ENCODE measurements at regions not wholly inside any gene's neighbourhood (a gene's known extent, or its start where the extent isn't known, plus 50 kb on each side); places are given as distances from the start of the nearest gene placed in this dataset.
A peak's percentile ranks its signal among the peaks of the same experiment; 100 is the strongest.

DNA sequence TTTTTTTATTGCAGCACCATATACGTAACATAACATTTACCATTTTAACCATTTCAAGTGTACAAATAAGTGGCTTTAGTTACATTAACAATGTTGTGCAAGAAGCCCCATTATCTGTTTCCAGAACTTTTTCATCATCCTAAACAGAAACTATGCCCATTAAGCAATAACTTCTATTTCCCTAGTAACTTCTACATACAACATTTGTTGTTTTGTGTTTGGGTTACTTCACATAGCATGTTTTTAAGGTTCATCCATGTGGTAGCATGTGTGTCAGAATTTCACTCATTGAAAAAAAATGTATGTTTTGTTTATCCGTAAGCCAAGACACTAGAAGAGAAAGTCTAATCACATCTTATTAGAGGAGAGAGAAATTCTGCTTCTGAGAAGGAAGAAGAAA lies 450.5 kb upstream of the PDZRN3 start:
- H3K9me3 ChIP-seq (ENCODE audit: control insufficient read depth, low read depth, low read length): no peaks in the 10 kb centered on the region
- no peak overlapping the region for H3K27ac ChIP-seq (ENCODE audit: low read length)
- no peaks in the 10 kb centered on the region for H3K27me3 ChIP-seq (ENCODE audit: control insufficient read depth, insufficient read depth, low read length)
- no peak for DNase-seq
- H3K4me3 ChIP-seq (ENCODE audit: low read length): no peak overlapping the region
- H3K36me3 ChIP-seq (ENCODE audit: control insufficient read depth, insufficient read depth, low read length): no peaks in the 10 kb centered on the region
- 75% methylated on average over 2 of the region's 2 CpGs for WGBS (ENCODE audit: insufficient coverage, low lambda C conversion rate)
- no peaks in the 10 kb centered on the region for H3K4me1 ChIP-seq (ENCODE audit: control insufficient read depth, insufficient read depth, low read length)

DNA sequence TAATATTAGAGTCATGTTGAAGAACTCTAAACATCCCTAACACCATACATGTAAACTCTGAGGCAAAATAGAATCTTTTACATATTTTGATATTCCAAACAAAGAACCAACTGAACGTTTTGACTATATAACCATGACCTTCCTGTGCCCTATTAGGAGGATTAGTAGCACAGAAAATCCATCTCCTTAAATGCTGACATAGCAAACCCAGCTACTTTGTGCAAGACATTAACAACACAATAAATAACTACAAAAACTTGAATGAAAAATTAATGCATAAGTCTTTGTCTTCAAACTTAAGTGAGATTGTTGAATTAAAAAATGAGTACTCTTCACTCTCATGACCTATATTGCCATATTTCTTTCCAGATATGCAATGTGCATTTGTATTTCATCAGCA lies 450.0 kb upstream of the PDZRN3 start:
- WGBS (ENCODE audit: insufficient coverage, low lambda C conversion rate): no CpG with 5 or more reads among the region's 1 CpG
- Histone ChIP-seq H3K27me3 (ENCODE audit: control insufficient read depth, insufficient read depth, low read length) (no peaks in the 10 kb centered on the region), H3K4me3 (ENCODE audit: low read length) (no peak overlapping the region), H3K36me3 (ENCODE audit: control insufficient read depth, insufficient read depth, low read length) (no peaks in the 10 kb centered on the region), H3K27ac (ENCODE audit: low read length) (no peak overlapping the region), H3K4me1 (ENCODE audit: control insufficient read depth, insufficient read depth, low read length) (no peaks in the 10 kb centered on the region), H3K9me3 (ENCODE audit: control insufficient read depth, low read depth, low read length) (no peaks in the 10 kb centered on the region)
- DNase-seq: no peak

DNA sequence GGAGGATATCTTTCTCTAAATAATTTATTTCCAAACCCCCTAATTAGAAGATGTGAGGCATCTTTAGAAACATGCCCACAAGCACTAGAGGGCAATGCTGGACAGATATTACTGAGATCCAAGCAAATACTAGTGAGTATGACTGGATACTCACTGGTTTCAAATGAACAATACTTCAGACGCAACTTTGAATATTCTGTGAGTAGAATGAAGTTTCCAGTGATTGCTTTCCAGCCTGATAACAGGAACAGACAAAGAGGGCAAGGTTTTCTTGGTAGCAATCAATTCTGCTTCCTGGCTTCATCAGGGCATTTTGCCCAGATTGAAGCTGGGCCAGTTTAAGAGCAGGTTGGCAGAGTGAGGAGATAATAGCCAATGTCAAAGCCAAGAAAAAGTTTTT lies 442.6 kb upstream of the PDZRN3 start:
- DNase-seq: peak in 1 of 2 donors; percentile 22
- H3K27ac ChIP-seq (ENCODE audit: low read length): no peak overlapping the region
- no peaks in the 10 kb centered on the region for H3K9me3 ChIP-seq (ENCODE audit: control insufficient read depth, low read depth, low read length)
- H3K4me1 ChIP-seq (ENCODE audit: control insufficient read depth, insufficient read depth, low read length): no peaks in the 10 kb centered on the region
- H3K36me3 ChIP-seq (ENCODE audit: control insufficient read depth, insufficient read depth, low read length): no peaks in the 10 kb centered on the region
- H3K4me3 ChIP-seq (ENCODE audit: low read length): no peak overlapping the region
- H3K27me3 ChIP-seq (ENCODE audit: control insufficient read depth, insufficient read depth, low read length): no peaks in the 10 kb centered on the region
- WGBS (ENCODE audit: insufficient coverage, low lambda C conversion rate): no CpG with 5 or more reads among the region's 1 CpG

DNA sequence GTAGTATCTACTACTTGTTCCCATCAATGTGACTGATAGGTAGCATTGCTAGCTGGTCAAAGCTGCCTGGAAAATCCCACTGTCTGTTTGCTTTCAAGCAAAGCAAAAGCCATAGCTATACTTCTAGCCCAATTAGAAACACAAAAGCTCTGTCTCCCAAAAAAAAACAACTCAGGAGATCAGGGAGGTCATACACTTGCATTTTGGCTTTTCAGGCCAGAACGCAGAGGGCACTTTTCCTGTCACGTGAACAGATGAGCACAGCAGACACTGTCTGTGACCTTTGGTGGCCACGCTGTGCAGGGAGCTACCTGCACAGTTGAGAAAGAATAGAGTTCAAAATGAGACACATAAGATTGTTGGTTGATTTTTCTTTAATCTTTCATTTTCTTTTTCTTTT lies 441.7 kb upstream of the PDZRN3 start:
- Histone ChIP-seq H3K36me3 (ENCODE audit: control insufficient read depth, insufficient read depth, low read length) (no peaks in the 10 kb centered on the region), H3K4me3 (ENCODE audit: low read length) (no peak overlapping the region), H3K27ac (ENCODE audit: low read length) (no peak overlapping the region), H3K9me3 (ENCODE audit: control insufficient read depth, low read depth, low read length) (no peaks in the 10 kb centered on the region), H3K4me1 (ENCODE audit: control insufficient read depth, insufficient read depth, low read length) (no peaks in the 10 kb centered on the region), H3K27me3 (ENCODE audit: control insufficient read depth, insufficient read depth, low read length) (no peaks in the 10 kb centered on the region)
- DNase-seq: no peak
- WGBS (ENCODE audit: insufficient coverage, low lambda C conversion rate): no CpG with 5 or more reads among the region's 3 CpGs

DNA sequence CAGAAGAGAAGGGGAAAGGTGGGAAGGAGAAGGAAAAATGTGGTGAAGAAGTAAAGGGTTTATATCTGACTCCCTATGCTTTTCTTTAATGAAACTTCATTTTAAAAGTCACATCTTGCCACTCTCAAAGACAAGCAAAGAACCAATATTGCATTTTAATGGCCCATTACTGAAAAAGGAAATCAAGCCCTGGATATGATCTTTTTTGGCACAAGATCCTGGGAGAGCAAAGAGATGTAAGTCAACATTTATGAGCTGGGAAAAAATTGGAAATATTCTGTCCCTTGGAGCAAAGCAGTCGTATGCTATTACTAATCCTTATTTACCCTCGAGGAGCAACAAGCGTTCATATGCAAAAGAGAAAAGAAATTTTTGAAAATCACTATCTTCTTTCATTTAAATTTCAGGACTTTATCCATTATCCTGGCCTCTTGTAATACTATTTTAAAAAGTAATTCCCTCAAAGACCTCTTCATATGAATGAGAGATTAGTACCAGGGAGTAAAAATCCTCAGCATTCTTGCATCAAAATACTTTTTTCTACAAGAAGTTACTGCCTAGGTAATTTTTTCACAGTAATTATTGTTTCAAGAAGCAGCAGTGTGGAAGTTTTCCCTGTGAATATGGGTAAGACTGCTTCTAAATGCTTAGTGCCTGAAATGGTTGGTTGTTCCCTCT lies 435.3 kb upstream of the PDZRN3 start:
- H3K36me3 ChIP-seq (ENCODE audit: control insufficient read depth, insufficient read depth, low read length): no peaks in the 10 kb centered on the region
- no peak for DNase-seq
- H3K4me3 ChIP-seq (ENCODE audit: low read length): no peak overlapping the region
- no peak overlapping the region for H3K27ac ChIP-seq (ENCODE audit: low read length)
- no peaks in the 10 kb centered on the region for H3K9me3 ChIP-seq (ENCODE audit: control insufficient read depth, low read depth, low read length)
- H3K4me1 ChIP-seq (ENCODE audit: control insufficient read depth, insufficient read depth, low read length): no peaks in the 10 kb centered on the region
- 83% methylated on average over 3 of the region's 3 CpGs for WGBS (ENCODE audit: insufficient coverage, low lambda C conversion rate)
- H3K27me3 ChIP-seq (ENCODE audit: control insufficient read depth, insufficient read depth, low read length): no peaks in the 10 kb centered on the region

DNA sequence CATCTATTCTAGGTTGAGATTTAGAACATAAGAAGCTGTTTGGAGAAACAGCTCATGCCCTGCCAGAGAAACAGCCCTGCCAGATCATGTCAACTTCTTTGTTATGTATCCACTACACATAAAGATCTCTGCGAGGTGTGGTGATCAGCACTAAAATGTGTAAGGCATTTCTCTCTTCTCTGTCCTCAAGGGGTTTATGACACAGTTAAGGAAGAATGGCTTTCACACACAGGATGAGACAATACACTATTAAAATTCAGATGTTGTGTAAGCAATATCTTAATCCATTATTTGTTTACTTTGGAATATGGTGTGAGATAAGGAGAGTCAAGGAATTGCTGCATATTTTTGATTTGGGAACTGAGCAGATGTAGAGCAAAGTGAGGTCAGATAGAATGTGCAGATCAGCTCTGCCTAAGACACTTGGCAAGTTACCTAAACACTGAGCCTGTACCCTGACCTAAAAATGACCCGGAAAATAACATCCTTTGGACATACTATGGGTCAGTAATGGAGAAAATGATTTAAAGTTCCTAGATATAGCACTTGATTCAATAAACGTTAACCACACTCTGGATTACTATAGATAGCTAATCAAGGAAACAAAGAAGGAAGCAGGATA lies 434.7 kb upstream of the PDZRN3 start:
- 57% methylated on average over 1 of the region's 3 CpGs for WGBS (ENCODE audit: insufficient coverage, low lambda C conversion rate)
- DNase-seq: no peak
- H3K27ac ChIP-seq (ENCODE audit: low read length): no peak overlapping the region
- H3K4me3 ChIP-seq (ENCODE audit: low read length): no peak overlapping the region
- H3K4me1 ChIP-seq (ENCODE audit: control insufficient read depth, insufficient read depth, low read length): no peaks in the 10 kb centered on the region
- no peaks in the 10 kb centered on the region for H3K27me3 ChIP-seq (ENCODE audit: control insufficient read depth, insufficient read depth, low read length)
- H3K9me3 ChIP-seq (ENCODE audit: control insufficient read depth, low read depth, low read length): no peaks in the 10 kb centered on the region
- no peaks in the 10 kb centered on the region for H3K36me3 ChIP-seq (ENCODE audit: control insufficient read depth, insufficient read depth, low read length)

DNA sequence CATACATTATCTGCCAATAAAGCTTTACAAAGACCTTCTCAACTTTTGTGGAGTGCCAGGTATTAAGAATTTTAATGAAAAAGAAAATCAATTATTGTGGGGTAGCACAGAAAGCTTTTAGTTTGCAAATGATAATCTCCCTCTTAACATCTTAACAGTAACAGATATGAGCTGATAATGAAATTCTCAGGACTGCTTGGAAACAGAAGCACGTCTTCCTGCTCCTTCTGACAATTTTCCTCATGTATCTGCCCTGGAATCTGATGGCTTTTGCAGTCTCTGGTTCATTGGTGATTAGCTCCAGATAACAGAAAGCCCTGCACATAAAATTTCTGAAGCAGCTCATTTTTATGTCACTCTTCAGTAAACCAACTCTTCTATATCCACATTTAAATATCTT lies 432.4 kb upstream of the PDZRN3 start:
- 80% methylated on average over 1 of the region's 1 CpG for WGBS (ENCODE audit: insufficient coverage, low lambda C conversion rate)
- no peaks in the 10 kb centered on the region for H3K36me3 ChIP-seq (ENCODE audit: control insufficient read depth, insufficient read depth, low read length)
- H3K4me3 ChIP-seq (ENCODE audit: low read length): no peak overlapping the region
- no peak for DNase-seq
- H3K27ac ChIP-seq (ENCODE audit: low read length): no peak overlapping the region
- no peaks in the 10 kb centered on the region for H3K9me3 ChIP-seq (ENCODE audit: control insufficient read depth, low read depth, low read length)
- no peaks in the 10 kb centered on the region for H3K27me3 ChIP-seq (ENCODE audit: control insufficient read depth, insufficient read depth, low read length)
- H3K4me1 ChIP-seq (ENCODE audit: control insufficient read depth, insufficient read depth, low read length): no peaks in the 10 kb centered on the region

DNA sequence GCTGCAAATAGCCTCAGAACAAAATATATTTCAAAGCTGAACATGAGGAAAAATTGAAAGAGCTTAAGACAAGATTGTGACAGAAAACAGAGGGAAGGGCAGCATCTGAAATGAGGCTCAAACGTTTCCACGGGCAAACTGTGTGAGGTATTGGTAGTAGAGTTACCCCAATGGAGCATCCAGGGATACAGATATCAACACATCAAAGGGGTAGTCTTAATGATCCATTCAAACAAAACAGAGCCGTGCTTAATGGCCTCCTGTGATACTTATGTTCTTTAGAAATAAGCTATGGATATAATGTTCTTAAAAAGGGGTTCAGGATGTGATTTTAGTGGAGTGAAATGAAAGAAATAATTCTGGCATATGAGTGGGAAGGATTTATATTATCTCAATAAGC lies 430.3 kb upstream of the PDZRN3 start:
- H3K27ac ChIP-seq (ENCODE audit: low read length): no peak overlapping the region
- WGBS (ENCODE audit: insufficient coverage, low lambda C conversion rate): 86% methylated on average over 3 of the region's 3 CpGs
- H3K36me3 ChIP-seq (ENCODE audit: control insufficient read depth, insufficient read depth, low read length): no peaks in the 10 kb centered on the region
- DNase-seq: no peak
- no peaks in the 10 kb centered on the region for H3K4me1 ChIP-seq (ENCODE audit: control insufficient read depth, insufficient read depth, low read length)
- no peaks in the 10 kb centered on the region for H3K9me3 ChIP-seq (ENCODE audit: control insufficient read depth, low read depth, low read length)
- H3K27me3 ChIP-seq (ENCODE audit: control insufficient read depth, insufficient read depth, low read length): no peaks in the 10 kb centered on the region
- no peak overlapping the region for H3K4me3 ChIP-seq (ENCODE audit: low read length)

DNA sequence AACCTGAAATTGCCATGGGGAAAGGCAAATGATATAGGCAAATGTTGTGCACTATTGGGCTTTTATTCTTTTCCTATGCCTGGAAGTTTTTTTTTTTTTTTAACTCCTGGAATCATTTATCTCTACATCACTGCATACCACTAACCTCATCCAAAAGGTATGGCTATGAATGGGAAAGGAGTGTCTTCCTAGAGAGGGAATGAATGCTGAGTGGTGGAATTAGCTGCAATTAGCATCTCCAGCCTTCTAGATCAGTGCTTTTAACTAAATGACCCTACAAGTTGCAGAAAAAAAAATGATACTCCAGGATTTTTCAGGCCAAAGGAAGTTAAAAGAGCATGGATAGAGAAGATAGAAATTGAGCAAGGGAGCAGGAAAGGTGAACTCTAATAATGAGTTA lies 429.8 kb upstream of the PDZRN3 start:
- H3K36me3 ChIP-seq (ENCODE audit: control insufficient read depth, insufficient read depth, low read length): no peaks in the 10 kb centered on the region
- no peak for DNase-seq
- H3K27ac ChIP-seq (ENCODE audit: low read length): no peak overlapping the region
- no peak overlapping the region for H3K4me3 ChIP-seq (ENCODE audit: low read length)
- no peaks in the 10 kb centered on the region for H3K4me1 ChIP-seq (ENCODE audit: control insufficient read depth, insufficient read depth, low read length)
- H3K27me3 ChIP-seq (ENCODE audit: control insufficient read depth, insufficient read depth, low read length): no peaks in the 10 kb centered on the region
- no peaks in the 10 kb centered on the region for H3K9me3 ChIP-seq (ENCODE audit: control insufficient read depth, low read depth, low read length)

DNA sequence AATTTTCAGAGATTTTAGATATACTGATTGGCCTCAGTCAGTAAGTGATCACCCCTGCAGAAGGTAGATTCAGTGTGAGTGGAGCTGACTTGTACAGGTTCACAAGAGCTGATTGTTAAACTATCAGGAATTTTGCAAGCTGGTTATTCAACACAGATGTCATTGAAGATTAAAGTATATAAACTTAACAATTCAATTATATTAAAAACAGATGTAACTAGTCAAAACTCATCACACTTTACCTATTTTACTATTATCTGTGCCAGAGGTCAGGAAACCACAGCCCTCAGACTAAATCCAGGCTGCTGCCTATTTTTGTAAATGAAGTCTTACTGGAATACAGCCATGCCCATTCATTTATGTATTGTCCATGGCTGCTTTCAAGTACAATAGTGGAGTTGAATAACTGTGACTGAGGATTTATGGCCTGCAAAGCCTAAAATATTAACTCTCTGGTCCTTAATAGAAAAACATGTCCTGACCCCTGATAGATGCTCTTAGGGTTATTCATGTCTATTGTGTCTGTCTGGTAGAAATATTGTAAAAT lies 429.3 kb upstream of the PDZRN3 start:
- H3K27me3 ChIP-seq (ENCODE audit: control insufficient read depth, insufficient read depth, low read length): no peaks in the 10 kb centered on the region
- no peak overlapping the region for H3K27ac ChIP-seq (ENCODE audit: low read length)
- no peaks in the 10 kb centered on the region for H3K4me1 ChIP-seq (ENCODE audit: control insufficient read depth, insufficient read depth, low read length)
- no peak overlapping the region for H3K4me3 ChIP-seq (ENCODE audit: low read length)
- no peaks in the 10 kb centered on the region for H3K9me3 ChIP-seq (ENCODE audit: control insufficient read depth, low read depth, low read length)
- DNase-seq: no peak
- H3K36me3 ChIP-seq (ENCODE audit: control insufficient read depth, insufficient read depth, low read length): no peaks in the 10 kb centered on the region

DNA sequence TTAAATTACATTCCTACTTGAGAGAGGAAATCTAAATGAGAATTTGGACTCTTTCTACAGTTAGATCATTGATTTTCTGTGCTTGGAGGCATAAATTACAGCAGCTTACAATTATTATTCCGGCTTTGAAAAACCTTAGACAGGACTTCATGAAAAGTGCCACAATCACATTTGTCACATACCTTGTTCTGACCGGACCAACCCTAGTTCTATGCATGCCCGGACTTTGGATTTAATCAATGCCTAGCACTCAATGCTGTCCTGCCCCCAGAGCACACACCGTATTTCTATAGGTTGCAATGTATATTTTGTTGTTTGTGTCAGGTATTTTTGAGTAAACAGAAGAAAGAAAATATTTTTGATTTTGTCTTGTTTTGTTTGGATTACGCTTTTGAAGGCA lies 424.7 kb upstream of the PDZRN3 start:
- Histone ChIP-seq H3K27me3 (ENCODE audit: control insufficient read depth, insufficient read depth, low read length) (no peaks in the 10 kb centered on the region), H3K4me1 (ENCODE audit: control insufficient read depth, insufficient read depth, low read length) (no peaks in the 10 kb centered on the region), H3K36me3 (ENCODE audit: control insufficient read depth, insufficient read depth, low read length) (no peaks in the 10 kb centered on the region), H3K4me3 (ENCODE audit: low read length) (no peak overlapping the region), H3K9me3 (ENCODE audit: control insufficient read depth, low read depth, low read length) (no peaks in the 10 kb centered on the region), H3K27ac (ENCODE audit: low read length) (no peak overlapping the region)
- no peak for DNase-seq
- WGBS (ENCODE audit: insufficient coverage, low lambda C conversion rate): no CpG with 5 or more reads among the region's 5 CpGs
